HCT116 (cell line): ENCODE measurements at regions not wholly inside any gene's neighbourhood (a gene's known extent, or its start where the extent isn't known, plus 50 kb on each side); places are given as distances from the start of the nearest gene placed in this dataset.

Experiments used
- ATAC-seq: fragments of 200-7000 bp; cut with Tn5 transposase; 2 replicates; pipeline ENCODE4 v1.9.1; 2020; ENCODE audit warnings: mild to moderate bottlenecking, moderate library complexity
- BruUV-seq: library from RNA; stranded (reverse); fragments of 400-500 nt; replicated peaks from 2 replicates; lab custom pipeline; 2021; lab: Mats Ljungman, UMichigan
- CTCF ChIA-PET: fragments of 300-600 bp; sonication (Branson Sonifier 250); formaldehyde crosslinking; loops from one replicate; lab custom pipeline; 2021; ENCODE audit warnings: antibody characterized with exemption; lab: Charles Lee
- POLR2A ChIA-PET: fragments of 300-600, 350-600 bp; sonication (Branson Sonifier 250); formaldehyde crosslinking; loops from one replicate; lab custom pipeline; 2021; ENCODE audit warnings: antibody characterized with exemption; lab: Charles Lee
- RAD21 ChIA-PET, 2 experiments: fragments of 300-600 bp; sonication (Branson Sonifier 250); formaldehyde crosslinking; loops; one replicate each; lab custom pipeline; 2023; ENCODE audit warnings: low total read pairs in 2 of 2; ENCODE audit not compliant: uncharacterized antibody in 2 of 2, unreplicated experiment in 2 of 2, low non-redundant PET in 1 of 2; lab: Charles Lee
- DNase-seq: peaks from one replicate; pipeline ENCODE4 v3.0.0-alpha.2; 2010; ENCODE audit warnings: low read depth, low spot score
- H2AFZ ChIP-seq: fragments of 200-600 bp; shearing (Covaris generic), sonication (generic); 2 replicates; pipeline ENCODE4 v1.6.1; 2017; ENCODE audit warnings: low read depth, mixed run types, mixed read lengths, antibody characterized with exemption, low read length; ENCODE audit not compliant: poor library complexity, severe bottlenecking
- H3K27ac ChIP-seq: 2 replicates; pipeline ENCODE4 v1.5.1; 2012; ENCODE audit warnings: low read depth, low read length
- H3K27me3 ChIP-seq: fragments of 200-600 bp; sonication (generic); 2 replicates; pipeline ENCODE4 v1.6.1; 2016; ENCODE audit warnings: mixed run types, low read length, mixed read lengths; ENCODE audit not compliant: insufficient read depth
- H3K36me3 ChIP-seq, 2 experiments: fragments of 200-500 bp in 1 of 2; fragments of 200-600 bp in 1 of 2; sonication (Bioruptor generic) in 1 of 2; sonication (generic) in 1 of 2; 2 replicates each; pipeline versions ENCODE4 v1.5.1 to v1.6.1; 2014 to 2016; ENCODE audit warnings: low read length in 2 of 2, inconsistent platforms in 1 of 2, mixed read lengths in 1 of 2, mixed run types in 1 of 2; ENCODE audit not compliant: insufficient read depth in 2 of 2, control insufficient read depth in 1 of 2
- H3K4me1 ChIP-seq, 2 experiments: fragments of 200-600 bp in 1 of 2; sonication (generic) in 1 of 2; 2 replicates each; pipeline versions ENCODE4 v1.5.1 to v1.6.1; 2012 to 2017; ENCODE audit warnings: low read length in 2 of 2, inconsistent platforms in 1 of 2, mild to moderate bottlenecking in 1 of 2, mixed read lengths in 1 of 2, mixed run types in 1 of 2, moderate library complexity in 1 of 2; ENCODE audit not compliant: insufficient read depth in 2 of 2, control insufficient read depth in 1 of 2
- H3K4me2 ChIP-seq: fragments of 200-600 bp; sonication (generic); 2 replicates; pipeline ENCODE4 v1.6.1; 2017; ENCODE audit warnings: mixed run types, low read length, mixed read lengths
- H3K4me3 ChIP-seq, 2 experiments: fragments of 200-600 bp in 1 of 2; sonication (generic) in 1 of 2; replicated peaks in 1 of 2; 2 replicates each; pipeline ENCODE4 v1.5.1; 2011 to 2016; ENCODE audit warnings: low read length in 2 of 2, control low read depth in 1 of 2, low read depth in 1 of 2, mild to moderate bottlenecking in 1 of 2, mixed read lengths in 1 of 2, mixed run types in 1 of 2
- H3K79me2 ChIP-seq: fragments of 200-600 bp; sonication (generic); 2 replicates; pipeline ENCODE4 v1.6.1; 2017; ENCODE audit warnings: mild to moderate bottlenecking, mixed run types, low read length, moderate library complexity, mixed read lengths; ENCODE audit not compliant: insufficient read depth
- H3K9ac ChIP-seq: fragments of 200-600 bp; sonication (generic); 2 replicates; pipeline ENCODE4 v1.6.1; 2016; ENCODE audit warnings: low read length, mixed read lengths
- H3K9me2 ChIP-seq: fragments of 200-600 bp; sonication (generic), shearing (Covaris generic); 2 replicates; pipeline ENCODE4 v1.6.1; 2017; ENCODE audit warnings: mixed run types, mild to moderate bottlenecking, moderate library complexity; ENCODE audit not compliant: insufficient read depth
- H3K9me3 ChIP-seq, 2 experiments: fragments of 200-500 bp in 1 of 2; fragments of 200-600 bp in 1 of 2; sonication (Bioruptor generic) in 1 of 2; sonication (generic) in 1 of 2; 2 replicates each; pipeline ENCODE4 v1.6.1; 2014 to 2017; ENCODE audit warnings: low read length in 2 of 2, mixed read lengths in 2 of 2, inconsistent platforms in 1 of 2, low read depth in 1 of 2, mild to moderate bottlenecking in 1 of 2, mixed run types in 1 of 2, moderate library complexity in 1 of 2; ENCODE audit not compliant: control insufficient read depth in 1 of 2, insufficient read depth in 1 of 2
- H4K20me1 ChIP-seq: fragments of 200-600 bp; sonication (generic), shearing (Covaris generic); 2 replicates; pipeline ENCODE4 v1.6.1; 2017; ENCODE audit warnings: mixed run types, mild to moderate bottlenecking, moderate library complexity; ENCODE audit not compliant: insufficient read depth
- CBX3 ChIP-seq: IDR thresholded peaks from 2 replicates; pipeline ENCODE4 v1.6.1; 2012; ENCODE audit warnings: low read depth
- EGR1 ChIP-seq: IDR thresholded peaks from 2 replicates; pipeline ENCODE4 v1.6.1; 2012; ENCODE audit warnings: low read depth
- EZH2 ChIP-seq: fragments of 200-600 bp; sonication (generic); IDR thresholded peaks from 2 replicates; pipeline ENCODE4 v1.6.1; 2017; ENCODE audit warnings: antibody characterized with exemption, mixed run types
- FOSL1 ChIP-seq: IDR thresholded peaks from 2 replicates; pipeline ENCODE4 v1.6.1; 2012; ENCODE audit warnings: low read depth
- JUND ChIP-seq: IDR thresholded peaks from 2 replicates; pipeline ENCODE4 v1.6.1; 2012
- POLR2AphosphoS5 ChIP-seq: IDR thresholded peaks from 2 replicates; pipeline ENCODE4 v1.6.1; 2011; ENCODE audit warnings: mild to moderate bottlenecking, low read depth, low read length, moderate library complexity
- RAD21 ChIP-seq: IDR thresholded peaks from 2 replicates; pipeline ENCODE4 v1.6.1; 2012; ENCODE audit warnings: low read depth, mild to moderate bottlenecking
- SIN3A ChIP-seq: IDR thresholded peaks from 2 replicates; pipeline ENCODE4 v1.6.1; 2012; ENCODE audit warnings: low read depth
- SRF ChIP-seq: IDR thresholded peaks from 2 replicates; pipeline ENCODE4 v1.6.1; 2012; ENCODE audit warnings: low read depth
- TCF7L2 ChIP-seq: IDR thresholded peaks from 2 replicates; pipeline ENCODE4 v1.7.0; 2011; ENCODE audit warnings: borderline replicate concordance, inconsistent platforms; ENCODE audit not compliant: insufficient read depth, insufficient read length; ENCODE audit errors: extremely low read depth
- YY1 ChIP-seq: IDR thresholded peaks from 2 replicates; pipeline ENCODE4 v1.6.1; 2011; ENCODE audit warnings: low read length, low read depth, moderate library complexity, mild to moderate bottlenecking; ENCODE audit not compliant: insufficient replicate concordance; ENCODE audit errors: extremely low read depth
- intact Hi-C: fragments of 100-400 bp; cut with micrococcal nuclease; formaldehyde crosslinking; loops from 2 replicates; pipeline ENCODE4 v1.10.0; 2022
- TF ChIP-seq, protein P1 (sequence below): IDR thresholded peaks from 2 replicates; pipeline ENCODE4 v1.6.1; 2011; ENCODE audit warnings: mild to moderate bottlenecking, low read length, moderate library complexity; ENCODE audit not compliant: insufficient replicate concordance; ENCODE audit errors: extremely low read depth
- TF ChIP-seq, protein P2 (sequence below), 3 experiments: fragments of 200-600 bp in 1 of 3; sonication (generic) in 1 of 3; IDR thresholded peaks in 2 of 3; conservative IDR thresholded peaks in 1 of 3; 2 replicates each; pipeline ENCODE4 v1.5.1; 2012 to 2017; ENCODE audit warnings: low read depth in 2 of 3, low read length in 2 of 3, antibody characterized with exemption in 1 of 3, borderline replicate concordance in 1 of 3, control low read depth in 1 of 3, mild to moderate bottlenecking in 1 of 3, mixed read lengths in 1 of 3, mixed run types in 1 of 3, moderate library complexity in 1 of 3; ENCODE audit not compliant: insufficient read depth in 1 of 3

DNA sequence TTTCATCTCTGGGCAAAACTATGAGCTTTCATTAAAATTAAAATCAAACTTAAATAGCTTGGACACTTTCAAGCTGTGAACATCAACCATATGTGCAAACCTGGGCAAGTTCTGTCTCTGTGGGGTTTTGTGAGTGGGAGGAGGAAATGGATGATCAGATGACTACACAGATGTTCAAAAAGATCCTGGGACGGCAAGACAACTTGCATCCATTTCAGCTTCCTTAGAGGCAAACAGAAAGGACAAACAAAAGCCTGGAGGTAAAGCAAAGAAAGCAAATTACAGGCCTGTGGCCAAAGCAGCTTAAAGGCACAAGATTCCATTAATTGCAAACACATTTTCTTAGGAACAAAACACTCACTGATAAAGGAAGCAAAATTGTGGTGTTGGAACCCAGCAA lies 222.2 kb downstream of the NEBL start:
- no peak overlapping the region for H3K9ac ChIP-seq
- H3K27me3 ChIP-seq: no peaks in the 10 kb centered on the region
- no peak for DNase-seq
- H4K20me1 ChIP-seq: no peaks in the 10 kb centered on the region
- POLR2A ChIA-PET: no interaction called here
- ATAC-seq: no peak
- no peaks in the 10 kb centered on the region for H3K9me3 ChIP-seq
- no peak overlapping the region for H2AFZ ChIP-seq
- H3K4me2 ChIP-seq: no peak overlapping the region
- RAD21 ChIA-PET: no interaction called here
- H3K36me3 ChIP-seq: no peaks in the 10 kb centered on the region
- BruUV-seq: no TSS peak
- H3K4me1 ChIP-seq: no peaks in the 10 kb centered on the region
- intact Hi-C loops: no loop called here
- H3K79me2 ChIP-seq: no peaks in the 10 kb centered on the region
- H3K4me3 ChIP-seq: no peak overlapping the region
- TF ChIP-seq RAD21 (no peak), CBX3 (no peak), EZH2 (no peak), YY1 (no peak), SIN3A (no peak), TCF7L2 (no peak), EGR1 (no peak), FOSL1 (no peak), JUND (no peak), POLR2AphosphoS5 (no peak), SRF (no peak)
- TF ChIP-seq, protein P1, sequence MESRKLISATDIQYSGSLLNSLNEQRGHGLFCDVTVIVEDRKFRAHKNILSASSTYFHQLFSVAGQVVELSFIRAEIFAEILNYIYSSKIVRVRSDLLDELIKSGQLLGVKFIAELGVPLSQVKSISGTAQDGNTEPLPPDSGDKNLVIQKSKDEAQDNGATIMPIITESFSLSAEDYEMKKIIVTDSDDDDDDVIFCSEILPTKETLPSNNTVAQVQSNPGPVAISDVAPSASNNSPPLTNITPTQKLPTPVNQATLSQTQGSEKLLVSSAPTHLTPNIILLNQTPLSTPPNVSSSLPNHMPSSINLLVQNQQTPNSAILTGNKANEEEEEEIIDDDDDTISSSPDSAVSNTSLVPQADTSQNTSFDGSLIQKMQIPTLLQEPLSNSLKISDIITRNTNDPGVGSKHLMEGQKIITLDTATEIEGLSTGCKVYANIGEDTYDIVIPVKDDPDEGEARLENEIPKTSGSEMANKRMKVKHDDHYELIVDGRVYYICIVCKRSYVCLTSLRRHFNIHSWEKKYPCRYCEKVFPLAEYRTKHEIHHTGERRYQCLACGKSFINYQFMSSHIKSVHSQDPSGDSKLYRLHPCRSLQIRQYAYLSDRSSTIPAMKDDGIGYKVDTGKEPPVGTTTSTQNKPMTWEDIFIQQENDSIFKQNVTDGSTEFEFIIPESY: no peak
- TF ChIP-seq, protein P2, sequence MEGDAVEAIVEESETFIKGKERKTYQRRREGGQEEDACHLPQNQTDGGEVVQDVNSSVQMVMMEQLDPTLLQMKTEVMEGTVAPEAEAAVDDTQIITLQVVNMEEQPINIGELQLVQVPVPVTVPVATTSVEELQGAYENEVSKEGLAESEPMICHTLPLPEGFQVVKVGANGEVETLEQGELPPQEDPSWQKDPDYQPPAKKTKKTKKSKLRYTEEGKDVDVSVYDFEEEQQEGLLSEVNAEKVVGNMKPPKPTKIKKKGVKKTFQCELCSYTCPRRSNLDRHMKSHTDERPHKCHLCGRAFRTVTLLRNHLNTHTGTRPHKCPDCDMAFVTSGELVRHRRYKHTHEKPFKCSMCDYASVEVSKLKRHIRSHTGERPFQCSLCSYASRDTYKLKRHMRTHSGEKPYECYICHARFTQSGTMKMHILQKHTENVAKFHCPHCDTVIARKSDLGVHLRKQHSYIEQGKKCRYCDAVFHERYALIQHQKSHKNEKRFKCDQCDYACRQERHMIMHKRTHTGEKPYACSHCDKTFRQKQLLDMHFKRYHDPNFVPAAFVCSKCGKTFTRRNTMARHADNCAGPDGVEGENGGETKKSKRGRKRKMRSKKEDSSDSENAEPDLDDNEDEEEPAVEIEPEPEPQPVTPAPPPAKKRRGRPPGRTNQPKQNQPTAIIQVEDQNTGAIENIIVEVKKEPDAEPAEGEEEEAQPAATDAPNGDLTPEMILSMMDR (IDR thresholded peaks at IDR 0.05 in 2 of 3, conservative IDR thresholded peaks at IDR 0.05 in 1 of 3; ENCODE audit: borderline replicate concordance in 1 of 3, insufficient read depth in 1 of 3, low read depth in 2 of 3, low read length in 2 of 3): no peak
- H3K27ac ChIP-seq: no peak overlapping the region
- CTCF ChIA-PET: no interaction called here
- no peaks in the 10 kb centered on the region for H3K9me2 ChIP-seq
